ENCODE measurements at regions not wholly inside any gene's neighbourhood (a gene's known extent, or its start where the extent isn't known, plus 50 kb on each side); places are given as distances from the start of the nearest gene placed in this dataset.

- DNase-seq = no peak
Measured at GRCh38 chr12:18207266-18207665, 54.1 kb upstream of the PIK3C2G start.

DNA sequence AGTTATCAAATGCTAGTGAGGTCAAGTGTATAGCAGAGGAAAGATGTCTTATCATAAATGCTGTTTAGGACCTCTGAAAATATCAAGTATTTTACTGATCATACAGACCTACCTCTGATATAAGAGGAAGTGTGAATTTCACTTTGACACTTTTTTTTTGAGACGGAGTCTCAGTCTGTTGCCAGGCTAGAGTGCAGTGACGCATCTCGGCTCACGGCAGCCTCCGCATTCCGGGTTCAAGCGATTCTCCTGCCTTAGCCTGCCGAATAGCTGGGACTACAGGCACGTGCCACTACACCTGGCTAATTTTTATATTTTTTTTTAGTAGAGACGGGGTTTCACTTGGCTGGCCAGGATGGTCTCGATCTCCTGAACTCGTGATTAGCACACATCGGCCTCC, 55.1 kb upstream of the PIK3C2G start:
- no peak for DNase-seq

DNA sequence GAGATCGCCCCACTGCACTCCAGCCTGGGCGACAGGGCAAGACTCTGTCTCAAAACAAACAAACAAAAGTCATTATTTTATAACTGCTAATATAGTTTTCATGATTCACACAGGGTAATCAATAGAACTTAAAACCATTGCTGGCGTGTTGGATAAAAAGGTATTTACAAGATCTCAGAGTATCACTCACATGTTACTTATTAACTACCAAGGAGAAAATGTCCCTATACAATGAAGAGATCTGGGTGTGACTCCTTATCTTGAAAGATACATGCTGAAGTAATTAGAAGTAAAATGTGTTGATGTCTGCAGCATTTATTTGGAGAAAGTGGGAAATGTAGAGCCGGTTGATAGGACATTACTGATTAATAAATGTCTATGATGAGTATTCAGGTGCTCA, 57.3 kb upstream of the PIK3C2G start:
- no peak for DNase-seq

- no peak for DNase-seq
Measured at GRCh38 chr12:18192119-18192518, 69.2 kb upstream of the PIK3C2G start.

GRCh38 chr12:18183141-18183540, 78.2 kb upstream of the PIK3C2G start:
- DNase-seq = no peak

- DNase-seq = no peak
Measured at GRCh38 chr12:18171571-18171970, 81.6 kb upstream of the RERGL start.

DNA sequence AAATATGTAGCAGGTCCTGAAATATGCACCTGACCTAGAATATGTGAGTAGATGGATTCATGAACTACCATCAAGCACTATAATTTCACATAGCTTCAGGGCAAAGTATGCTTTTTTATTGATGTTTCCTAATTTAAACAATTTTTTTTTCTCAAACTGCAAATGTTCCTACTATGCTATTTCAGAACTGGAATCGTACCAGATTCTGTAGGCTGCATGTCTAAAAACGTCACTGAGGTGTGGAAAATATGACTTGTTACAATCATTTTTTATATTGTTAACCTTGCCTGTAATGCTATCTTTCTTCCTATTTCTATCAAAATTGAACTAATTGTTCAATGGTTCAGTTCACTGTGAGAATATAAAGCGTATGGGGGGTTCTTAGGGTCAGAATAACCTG, 78.0 kb upstream of the RERGL start:
- no peak for DNase-seq

DNA sequence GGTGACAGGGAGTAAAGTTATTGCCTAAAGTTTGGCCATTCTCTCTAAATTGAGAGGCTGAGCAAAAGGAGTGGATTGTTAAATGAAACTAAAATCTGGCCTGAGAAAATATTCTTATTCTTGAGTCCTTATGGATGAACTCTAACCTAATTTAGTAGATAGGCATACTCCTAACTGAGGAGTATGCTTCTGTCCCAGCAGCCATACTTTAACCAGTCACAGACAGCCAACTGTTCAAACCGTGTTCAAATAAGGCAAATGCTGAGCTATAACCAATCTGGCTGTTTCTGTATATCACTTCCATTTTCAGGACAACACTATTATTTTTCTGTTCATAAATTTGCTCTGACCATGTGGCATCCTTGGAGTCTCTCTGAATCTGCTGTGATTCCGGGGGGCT, 75.9 kb upstream of the RERGL start:
- DNase-seq = no peak

DNA sequence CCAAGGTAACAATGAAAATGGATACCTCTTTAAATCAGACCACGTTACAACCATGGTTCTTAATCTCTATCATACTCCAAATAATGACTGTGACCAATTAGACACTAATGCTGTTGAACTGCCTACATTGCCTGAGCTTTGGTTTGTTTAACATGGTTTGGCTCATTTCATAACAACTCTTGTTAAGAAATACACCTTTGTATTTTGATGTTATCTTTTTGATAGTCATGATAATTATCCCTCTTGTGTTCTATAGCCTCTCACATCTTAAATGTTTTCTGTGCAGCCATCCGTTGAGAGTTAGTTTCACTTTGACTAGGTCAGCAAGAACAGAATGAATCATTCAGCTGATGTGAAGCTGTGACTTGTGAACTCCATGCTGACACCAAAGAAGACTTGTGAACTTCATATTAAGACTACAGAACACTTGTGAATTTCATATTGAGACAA, 75.5 kb upstream of the RERGL start:
- no peak for DNase-seq

- no peak for DNase-seq
Measured at GRCh38 chr12:18160901-18161300, 70.9 kb upstream of the RERGL start.

- no peak for DNase-seq
Measured at GRCh38 chr12:18158774-18159557, 69.0 kb upstream of the RERGL start.

DNA sequence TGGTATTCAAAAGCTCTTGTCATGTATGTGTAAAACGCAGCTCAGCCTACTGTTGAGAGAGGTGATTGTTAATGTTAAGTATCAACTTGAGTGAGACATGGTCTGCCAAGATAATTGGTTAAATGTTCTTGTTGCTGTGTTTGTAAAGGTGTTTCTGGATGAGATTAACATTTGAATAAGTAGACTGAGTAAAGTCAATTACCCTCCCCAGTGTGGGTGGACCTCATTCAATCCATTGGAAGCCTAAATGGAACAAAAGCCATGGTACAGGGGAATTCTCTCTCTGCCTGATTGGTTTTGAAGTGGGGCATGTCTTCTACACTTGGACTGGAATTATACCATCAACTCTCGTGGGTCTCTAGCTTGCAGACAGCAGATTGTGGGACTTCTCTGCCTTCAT, 63.8 kb upstream of the RERGL start:
- DNase-seq = no peak

GRCh38 chr12:18151036-18151435, 61.0 kb upstream of the RERGL start:
- DNase-seq = no peak

- DNase-seq = no peak
Measured at GRCh38 chr12:18148961-18149360, 59.0 kb upstream of the RERGL start.

DNA sequence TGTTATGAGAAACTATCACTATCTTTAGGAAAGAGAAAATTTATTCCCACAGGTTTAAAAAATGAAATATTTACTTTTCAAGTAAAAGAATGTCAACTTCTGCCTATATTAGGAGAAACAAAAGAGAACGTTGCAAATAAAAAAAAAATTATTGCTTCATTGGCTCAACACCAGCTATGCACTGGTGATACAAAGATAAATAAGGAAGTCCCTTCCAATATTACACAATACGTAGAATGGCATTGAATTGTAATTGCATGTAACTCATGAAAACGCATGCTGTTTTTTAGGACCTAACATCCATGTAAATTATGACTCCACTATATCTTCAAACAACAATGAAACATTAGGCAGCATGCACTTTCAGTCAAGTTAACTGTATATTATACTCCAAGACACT, 56.4 kb upstream of the RERGL start:
- no peak for DNase-seq

DNA sequence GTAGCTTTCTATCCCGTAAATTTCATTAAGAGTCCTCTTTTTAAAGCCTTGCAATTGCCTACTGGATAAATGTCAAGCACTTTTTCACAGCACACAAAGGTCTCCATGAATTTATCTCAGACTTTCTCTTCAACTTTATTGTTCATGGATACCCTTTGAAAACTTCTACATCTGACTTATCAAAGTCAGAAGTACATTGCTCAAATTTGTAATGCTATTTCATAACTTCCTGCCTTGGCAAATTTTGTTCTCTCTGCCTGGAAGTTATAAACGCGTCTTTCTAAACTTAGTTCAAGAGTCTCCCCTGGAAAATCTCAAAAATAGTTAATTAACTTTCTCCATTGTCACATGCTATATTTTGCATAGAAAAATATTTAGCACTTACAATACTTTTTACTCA, 55.9 kb upstream of the RERGL start:
- DNase-seq = no peak

GRCh38 chr12:18141048-18141982, 51.3 kb upstream of the RERGL start:
- peak; percentile 49 for DNase-seq

GRCh38 chr12:18139989-18140596, 50.1 kb upstream of the RERGL start:
- peak; percentile 20 for DNase-seq

Data from NCI-H446 treated with DMSO at 0.1 percent for 48 hours (cell line).